K562 (cell line): ENCODE measurements at regions not wholly inside any gene's neighbourhood (a gene's known extent, or its start where the extent isn't known, plus 50 kb on each side); places are given as distances from the start of the nearest gene placed in this dataset.
A peak's percentile ranks its signal among the peaks of the same experiment; 100 is the strongest.

Experiments
- ATAC-seq: fragments of 200-7000 bp; cut with Tn5 transposase; 3 replicates; pipeline ENCODE4 v1.9.1; 2020; ENCODE audit warnings: moderate library complexity
- BruUV-seq: library from RNA; stranded (reverse); fragments of 400-500 nt; replicated peaks from 2 replicates; lab custom pipeline; 2021; lab: Mats Ljungman, UMichigan
- CTCF ChIA-PET: fragments of 300-600 bp; formaldehyde crosslinking; extraction: SDS; loops from one replicate; lab custom pipeline; 2021; ENCODE audit warnings: low intra/inter-chr PET ratio; lab: Yijun Ruan, JAX
- POLR2A ChIA-PET: fragments of 300-600, 350-650 bp; sonication (Branson Sonifier 250); formaldehyde crosslinking; extraction: SDS; loops from one replicate; lab custom pipeline; 2021; ENCODE audit warnings: antibody characterized with exemption, inconsistent platforms; lab: Yijun Ruan, JAX
- DNase-seq, 4 experiments: peaks; one replicate each; pipeline versions ENCODE4 v3.0.0 to v3.0.0-alpha.2; 2011 to 2018; ENCODE audit warnings: low spot score in 3 of 4, mixed read lengths in 3 of 4; ENCODE audit errors: extremely low read depth in 1 of 4
- FAIRE-seq: peaks from 2 replicates; lab custom pipeline; 2011; peaks lifted over from hg19 to GRCh38; lab: Jason Lieb, UNC
- H2AFZ ChIP-seq: 2 replicates; pipeline ENCODE4 v1.6.0; 2011; ENCODE audit warnings: low read depth, low read length, control low read depth, inconsistent platforms
- H3K27ac ChIP-seq: fragments of 200-600 bp; 3 replicates; pipeline ENCODE4 v1.8.0; 2011; ENCODE audit warnings: low read depth, mild to moderate bottlenecking, control low read depth, inconsistent platforms, low read length, moderate library complexity, mixed read lengths; ENCODE audit errors: extremely low read depth
- H3K27me3 ChIP-seq, 2 experiments: fragments of 300-600 bp in 1 of 2; 2 replicates in 1 of 2; 3 replicates in 1 of 2; pipeline versions ENCODE4 v1.6.0 to v1.8.0; 2011; ENCODE audit warnings: inconsistent platforms in 2 of 2, low read length in 2 of 2, mild to moderate bottlenecking in 1 of 2, mixed read lengths in 1 of 2, moderate library complexity in 1 of 2; ENCODE audit not compliant: control insufficient read depth in 2 of 2, insufficient read depth in 2 of 2
- H3K36me3 ChIP-seq: fragments of 300-600 bp; 3 replicates; pipeline ENCODE4 v1.8.0; 2011; ENCODE audit warnings: mild to moderate bottlenecking, low read length, inconsistent platforms; ENCODE audit not compliant: control insufficient read depth, insufficient read depth
- H3K4me1 ChIP-seq, 2 experiments: fragments of 200-600 bp in 1 of 2; replicated peaks in 1 of 2; 2 replicates in 1 of 2; 3 replicates in 1 of 2; pipeline versions ENCODE4 v1.5.1 to v1.8.0; 2011; ENCODE audit warnings: inconsistent platforms in 2 of 2, low read length in 2 of 2, mild to moderate bottlenecking in 1 of 2, mixed read lengths in 1 of 2, moderate library complexity in 1 of 2; ENCODE audit not compliant: control insufficient read depth in 2 of 2, insufficient read depth in 2 of 2
- H3K4me2 ChIP-seq: 2 replicates; pipeline ENCODE4 v1.6.1; 2011; ENCODE audit warnings: low read length, control low read depth, inconsistent platforms, mixed read lengths; ENCODE audit not compliant: insufficient read depth
- H3K4me3 ChIP-seq: fragments of 200-600 bp; sonication (generic), shearing (Covaris generic); 2 replicates; pipeline ENCODE4 v1.5.1; 2016; ENCODE audit warnings: control low read depth, inconsistent platforms
- H3K79me2 ChIP-seq: fragments of 200-600 bp; 3 replicates; pipeline ENCODE4 v1.8.0; 2011; ENCODE audit warnings: low read length, inconsistent platforms; ENCODE audit not compliant: control insufficient read depth, insufficient read depth
- H3K9ac ChIP-seq, 2 experiments: 2 replicates each; pipeline versions ENCODE4 v1.6.0 to v1.6.1; 2011; ENCODE audit warnings: low read depth in 2 of 2, low read length in 2 of 2, control low read depth in 1 of 2, inconsistent platforms in 1 of 2, mild to moderate bottlenecking in 1 of 2, mixed read lengths in 1 of 2; ENCODE audit not compliant: insufficient read depth in 1 of 2
- H3K9me1 ChIP-seq: one replicate; pipeline ENCODE4 v1.6.0; 2011; ENCODE audit warnings: inconsistent platforms, mild to moderate bottlenecking, low read length, moderate library complexity; ENCODE audit not compliant: control insufficient read depth, insufficient read depth
- H3K9me3 ChIP-seq: replicated peaks from 2 replicates; pipeline ENCODE4 v1.5.1; 2011; ENCODE audit warnings: low read depth, low read length, inconsistent platforms; ENCODE audit not compliant: control insufficient read depth, insufficient read depth
- H4K20me1 ChIP-seq: replicated peaks from 2 replicates; pipeline ENCODE4 v1.6.1; 2011; ENCODE audit warnings: low read length, inconsistent platforms, mixed read lengths; ENCODE audit not compliant: control insufficient read depth, insufficient read depth
- C11orf30 ChIP-seq: fragments of 450-650 bp; IDR thresholded peaks from 2 replicates; pipeline ENCODE4 v1.6.1; 2016; ENCODE audit warnings: low read depth, mild to moderate bottlenecking
- FOXA1 ChIP-seq: fragments of 450-650 bp; IDR thresholded peaks from 2 replicates; pipeline ENCODE4 v1.6.1; 2016; ENCODE audit warnings: mild to moderate bottlenecking, borderline replicate concordance
- GATAD2A ChIP-seq: fragments of 450-650 bp; IDR thresholded peaks from 2 replicates; pipeline ENCODE4 v1.6.1; 2017
- MAFF ChIP-seq: IDR thresholded peaks from 2 replicates; pipeline ENCODE4 v1.6.1; 2012; ENCODE audit warnings: low read length, improper control_type of control experiment
- MAFG ChIP-seq: fragments of 450-650 bp; conservative IDR thresholded peaks from 2 replicates; pipeline ENCODE4 v1.6.1; 2016; ENCODE audit warnings: missing genetic modification characterization, missing compliant biosample characterization
- NEUROD1 ChIP-seq: fragments of 150-350 bp; IDR thresholded peaks from 2 replicates; pipeline ENCODE4 v1.6.1; 2014; ENCODE audit warnings: borderline replicate concordance, low read length, low read depth; ENCODE audit not compliant: partially characterized antibody
- PRMT5 ChIP-seq: sonication (generic); formaldehyde crosslinking; IDR thresholded peaks from 2 replicates; pipeline ENCODE4 v1.5.0; 2020; ENCODE audit warnings: missing genetic modification reagents
- RFX7 ChIP-seq: fragments of 250-450 bp; sonication (Bioruptor Pico); IDR thresholded peaks from 2 replicates; pipeline ENCODE4 v1.5.1; 2021; ENCODE audit warnings: mild to moderate bottlenecking
- SREBF1 ChIP-seq: fragments of 150-350 bp; IDR thresholded peaks from 2 replicates; pipeline ENCODE4 v1.6.1; 2014; ENCODE audit warnings: antibody characterized with exemption, low read depth, low read length, borderline replicate concordance
- SREBF2 ChIP-seq: sonication (generic); formaldehyde crosslinking; IDR thresholded peaks from 2 replicates; pipeline ENCODE4 v1.4.0; 2020; ENCODE audit warnings: mild to moderate bottlenecking, missing genetic modification reagents
- TAF7 ChIP-seq: fragments of 450-650 bp; IDR thresholded peaks from 2 replicates; pipeline ENCODE4 v1.6.1; 2016; ENCODE audit warnings: missing genetic modification characterization, missing compliant biosample characterization
- ZNF263 ChIP-seq: sonication (generic); formaldehyde crosslinking; IDR thresholded peaks from 2 replicates; pipeline ENCODE4 v1.8.0; 2022; ENCODE audit warnings: mild to moderate bottlenecking, missing genetic modification reagents, borderline replicate concordance
- ZNF316 ChIP-seq: fragments of 450-650 bp; IDR thresholded peaks from 2 replicates; pipeline ENCODE4 v1.6.1; 2016
- ZNF444 ChIP-seq: fragments of 250-450 bp; sonication (Bioruptor Pico); IDR thresholded peaks from 2 replicates; pipeline ENCODE4 v1.4.0; 2020; ENCODE audit warnings: mild to moderate bottlenecking, moderate library complexity
- WGBS: fragments of 100-300 bp; shearing (Covaris generic); methylation state at CpG from one replicate; pipeline ENCODE4 v1.1.6; 2016; ENCODE audit warnings: low coverage, mixed read lengths; ENCODE audit not compliant: insufficient coverage; ENCODE audit errors: missing lambda C conversion rate; 5-methylcytosine and 5-hydroxymethylcytosine counted together
- in situ Hi-C: fragments of 300-500 bp; cut with MboI; formaldehyde crosslinking; loops from 4 replicates; pipeline ENCODE4 v1.15.0; 2018; ENCODE audit warnings: inconsistent platforms, mixed read lengths
- intact Hi-C: fragments of 100-400 bp; cut with micrococcal nuclease; formaldehyde crosslinking; loops from 2 replicates; pipeline ENCODE4 v1.14.2; 2022
- TF ChIP-seq, protein P1 (sequence below): fragments of 450-650 bp; formaldehyde crosslinking; IDR thresholded peaks from 2 replicates; pipeline ENCODE4 v1.4.0; 2020; ENCODE audit warnings: mild to moderate bottlenecking, mixed read lengths
- TF ChIP-seq, protein P2 (sequence below): sonication (generic); formaldehyde crosslinking; IDR thresholded peaks from 2 replicates; pipeline ENCODE4 v1.8.0; 2022; ENCODE audit warnings: mild to moderate bottlenecking, missing genetic modification reagents
- TF ChIP-seq, protein P3 (sequence below): sonication (generic); formaldehyde crosslinking; IDR thresholded peaks from 2 replicates; pipeline ENCODE4 v1.9.0; 2022; ENCODE audit warnings: mild to moderate bottlenecking, missing genetic modification reagents

DNA sequence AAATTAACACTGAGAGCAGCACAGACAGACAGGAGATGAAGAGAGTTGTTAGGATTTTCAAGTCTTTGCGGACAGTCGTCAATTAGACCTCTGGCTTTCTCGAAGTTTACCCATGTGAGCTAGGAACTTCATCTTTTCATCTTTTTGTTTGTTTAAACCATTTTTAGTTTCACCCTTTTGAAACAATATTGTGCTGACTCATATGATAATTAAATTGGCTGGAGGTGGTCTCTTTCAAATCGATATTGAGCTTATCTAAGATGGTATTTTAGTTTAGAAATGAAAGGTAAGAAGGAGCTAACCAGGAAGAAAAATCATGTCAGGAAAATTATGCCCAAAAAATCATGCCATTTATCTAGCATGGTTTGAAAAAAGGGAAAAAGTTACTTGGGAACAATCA lies 415.8 kb upstream of the SEMA3A start:
- in situ Hi-C loops (no loop called here), intact Hi-C loops (no loop called here)
- Histone ChIP-seq H3K9ac (no peak overlapping the region), H3K4me2 (no peak overlapping the region), H3K36me3 (no peaks in the 10 kb centered on the region), H3K27me3 (no peaks in the 10 kb centered on the region), H4K20me1 (no peaks in the 10 kb centered on the region), H3K9me3 (no peaks in the 10 kb centered on the region), H3K4me1 (no peaks in the 10 kb centered on the region), H3K27ac (no peak overlapping the region), H2AFZ (no peak overlapping the region), H3K4me3 (no peak overlapping the region), H3K79me2 (no peaks in the 10 kb centered on the region), H3K9me1 (no peaks in the 10 kb centered on the region)
- ChIA-PET POLR2A (no interaction called here), CTCF (interaction anchor here (0.6 kb wide), 1 partner anchor 411 kb away, joined by 3 read pairs; no protein-coding TSS in a partner anchor)
- TF ChIP-seq ZNF444 (no peak), TAF7 (tag) (no peak), SREBF2 (no peak), MAFG (tag) (peak; percentile 57), FOXA1 (no peak), NEUROD1 (no peak), SREBF1 (no peak), RFX7 (CRISPR knock-in tag) (no peak), ZNF263 (CRISPR knock-in tag) (no peak), C11orf30 (peak; percentile 50; the same call in 1 of the 2 replicates), GATAD2A (no peak), MAFF (peak; percentile 23; the same call in 1 of the 2 replicates), ZNF316 (peak; percentile 74), PRMT5 (CRISPR knock-in tag) (no peak)
- TF ChIP-seq, protein P1, sequence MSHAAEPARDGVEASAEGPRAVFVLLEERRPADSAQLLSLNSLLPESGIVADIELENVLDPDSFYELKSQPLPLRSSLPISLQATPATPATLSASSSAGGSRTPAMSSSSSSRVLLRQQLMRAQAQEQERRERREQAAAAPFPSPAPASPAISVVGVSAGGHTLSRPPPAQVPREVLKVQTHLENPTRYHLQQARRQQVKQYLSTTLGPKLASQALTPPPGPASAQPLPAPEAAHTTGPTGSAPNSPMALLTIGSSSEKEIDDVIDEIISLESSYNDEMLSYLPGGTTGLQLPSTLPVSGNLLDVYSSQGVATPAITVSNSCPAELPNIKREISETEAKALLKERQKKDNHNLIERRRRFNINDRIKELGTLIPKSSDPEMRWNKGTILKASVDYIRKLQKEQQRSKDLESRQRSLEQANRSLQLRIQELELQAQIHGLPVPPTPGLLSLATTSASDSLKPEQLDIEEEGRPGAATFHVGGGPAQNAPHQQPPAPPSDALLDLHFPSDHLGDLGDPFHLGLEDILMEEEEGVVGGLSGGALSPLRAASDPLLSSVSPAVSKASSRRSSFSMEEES (CRISPR knock-in tag), result no peak
- TF ChIP-seq, protein P2, sequence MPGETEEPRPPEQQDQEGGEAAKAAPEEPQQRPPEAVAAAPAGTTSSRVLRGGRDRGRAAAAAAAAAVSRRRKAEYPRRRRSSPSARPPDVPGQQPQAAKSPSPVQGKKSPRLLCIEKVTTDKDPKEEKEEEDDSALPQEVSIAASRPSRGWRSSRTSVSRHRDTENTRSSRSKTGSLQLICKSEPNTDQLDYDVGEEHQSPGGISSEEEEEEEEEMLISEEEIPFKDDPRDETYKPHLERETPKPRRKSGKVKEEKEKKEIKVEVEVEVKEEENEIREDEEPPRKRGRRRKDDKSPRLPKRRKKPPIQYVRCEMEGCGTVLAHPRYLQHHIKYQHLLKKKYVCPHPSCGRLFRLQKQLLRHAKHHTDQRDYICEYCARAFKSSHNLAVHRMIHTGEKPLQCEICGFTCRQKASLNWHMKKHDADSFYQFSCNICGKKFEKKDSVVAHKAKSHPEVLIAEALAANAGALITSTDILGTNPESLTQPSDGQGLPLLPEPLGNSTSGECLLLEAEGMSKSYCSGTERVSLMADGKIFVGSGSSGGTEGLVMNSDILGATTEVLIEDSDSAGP, result no peak
- TF ChIP-seq, protein P3, sequence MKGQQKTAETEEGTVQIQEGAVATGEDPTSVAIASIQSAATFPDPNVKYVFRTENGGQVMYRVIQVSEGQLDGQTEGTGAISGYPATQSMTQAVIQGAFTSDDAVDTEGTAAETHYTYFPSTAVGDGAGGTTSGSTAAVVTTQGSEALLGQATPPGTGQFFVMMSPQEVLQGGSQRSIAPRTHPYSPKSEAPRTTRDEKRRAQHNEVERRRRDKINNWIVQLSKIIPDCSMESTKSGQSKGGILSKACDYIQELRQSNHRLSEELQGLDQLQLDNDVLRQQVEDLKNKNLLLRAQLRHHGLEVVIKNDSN (CRISPR knock-in tag), result no peak
- ATAC-seq (no peak), DNase-seq (no peak), FAIRE-seq (no peak)
- BruUV-seq, result no TSS peak
- 49% methylated on average over 4 of the region's 4 CpGs for WGBS
